HG02981 (cell line): ENCODE measurements at regions not wholly inside any gene's neighbourhood (a gene's known extent, or its start where the extent isn't known, plus 50 kb on each side); places are given as distances from the start of the nearest gene placed in this dataset.
A peak's percentile ranks its signal among the peaks of the same experiment; 100 is the strongest.

Experiments used
- ATAC-seq: cut with Tn5 transposase; IDR thresholded peaks from one replicate; pipeline ENCODE4 v1.9.1; 2021; ENCODE audit warnings: mild to moderate bottlenecking, moderate library complexity; ENCODE audit not compliant: unreplicated experiment

GRCh38 chr2:14358774-14359173 is 273.7 kb upstream of the LRATD1 start:
- ATAC-seq: no peak

DNA sequence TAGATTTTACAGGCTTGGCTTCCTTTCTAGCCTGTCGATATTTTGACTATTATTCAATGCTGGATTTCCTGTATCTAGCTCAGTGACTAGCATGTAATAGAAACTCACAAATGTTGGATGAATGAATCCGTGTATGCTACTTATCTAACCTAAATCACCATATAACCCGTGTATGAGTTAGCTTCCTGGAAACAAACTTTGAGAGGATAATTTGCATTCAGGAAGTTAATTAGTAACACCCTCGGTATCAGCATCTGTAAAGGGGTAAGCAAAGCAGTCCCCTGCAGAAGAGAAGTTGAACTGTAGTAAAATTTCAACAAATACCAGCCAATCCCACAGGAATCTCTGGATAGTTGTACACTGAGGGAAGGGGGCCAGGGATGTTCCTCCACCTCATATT is 269.4 kb upstream of the LRATD1 start:
- ATAC-seq: peak; percentile 54

DNA sequence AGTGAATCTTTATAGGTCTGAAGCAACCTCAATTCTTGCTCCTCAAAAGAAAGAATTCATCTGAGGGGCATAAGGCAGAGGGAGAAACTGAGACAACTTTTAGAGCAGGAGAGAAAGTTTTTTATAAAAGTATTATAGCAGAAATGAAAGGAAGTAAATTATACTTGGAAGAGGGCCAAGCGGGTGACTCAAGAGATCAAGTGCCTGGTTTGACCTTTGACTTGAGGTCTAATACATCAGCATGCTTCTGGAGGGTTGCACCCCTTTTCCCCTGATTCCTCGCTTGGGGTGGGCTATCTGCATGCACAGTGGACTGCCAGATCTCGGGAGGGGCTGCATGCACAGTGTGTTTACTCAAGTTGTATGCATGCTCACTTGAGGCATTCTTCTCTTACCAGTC is 268.5 kb upstream of the LRATD1 start:
- no peak for ATAC-seq

GRCh38 chr2:14364471-14364870 is 268.0 kb upstream of the LRATD1 start:
- no peak for ATAC-seq

- ATAC-seq: no peak
Measured at GRCh38 chr2:14385043-14385442, 247.5 kb upstream of the LRATD1 start.

- ATAC-seq: no peak
Measured at GRCh38 chr2:14387332-14387731, 245.2 kb upstream of the LRATD1 start.

DNA sequence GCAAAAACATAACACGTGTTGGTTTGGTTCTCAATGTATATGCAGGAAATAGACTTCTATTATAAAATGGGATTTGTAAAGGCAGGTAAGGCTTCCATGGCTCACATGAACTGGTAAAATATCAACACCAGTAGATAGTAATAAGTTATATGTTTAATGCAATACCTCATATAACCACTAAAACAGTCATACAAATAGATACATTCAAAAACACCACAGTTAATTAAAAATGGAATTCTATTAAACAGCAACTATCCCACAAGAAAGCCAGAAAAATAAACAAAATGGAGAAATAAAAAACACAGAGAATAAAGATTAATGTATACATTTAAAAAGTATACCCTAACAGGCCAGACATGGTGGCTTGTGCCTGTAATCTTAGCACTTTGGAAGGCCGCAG is 243.8 kb upstream of the LRATD1 start:
- ATAC-seq: no peak

DNA sequence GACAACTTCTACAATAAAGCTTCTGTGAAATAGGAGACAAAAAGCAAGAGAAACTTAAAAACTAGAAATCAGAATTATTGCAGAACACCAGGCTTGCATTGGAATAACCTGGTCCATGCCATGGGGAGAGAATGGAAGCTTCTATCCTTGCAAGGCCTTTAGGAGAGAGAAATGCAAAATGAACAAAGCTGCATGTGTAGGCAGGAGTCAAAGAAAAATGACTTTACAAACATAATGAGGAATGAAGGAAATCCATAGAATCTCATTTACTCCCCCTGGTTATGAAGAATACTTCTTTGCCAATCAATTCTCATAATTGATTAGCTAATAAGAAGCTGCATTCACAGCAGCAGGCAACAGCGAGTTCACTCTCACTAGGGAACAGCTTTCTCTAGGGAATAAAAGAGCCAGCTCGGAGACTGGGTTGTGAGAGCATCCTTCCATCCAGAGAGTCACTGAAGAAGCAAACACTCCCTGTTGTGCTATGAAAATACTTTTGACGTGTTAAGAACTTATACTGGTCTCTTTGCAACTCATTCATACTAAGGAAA is 235.9 kb upstream of the LRATD1 start:
- ATAC-seq: no peak

- ATAC-seq: no peak
Measured at GRCh38 chr2:14398641-14399040, 233.9 kb upstream of the LRATD1 start.

DNA sequence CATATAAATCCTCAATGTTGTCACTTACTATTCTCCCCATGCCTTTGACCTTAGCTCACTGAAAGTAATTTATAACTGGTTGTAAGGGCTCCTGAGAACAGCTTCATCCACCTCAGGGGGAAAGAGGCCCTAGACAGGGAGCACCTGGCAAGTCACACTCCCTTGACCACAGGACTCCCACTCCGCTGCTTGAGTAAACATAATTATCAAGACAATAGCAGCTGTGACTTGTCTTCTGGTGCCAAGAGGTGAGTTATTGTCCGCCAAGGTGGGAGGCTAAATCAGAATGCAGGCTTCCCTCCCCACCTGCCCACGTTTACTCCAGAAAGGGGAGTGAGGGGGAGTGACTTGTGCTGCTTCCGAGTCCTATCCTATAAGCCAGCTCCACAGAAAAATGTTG is 230.6 kb upstream of the LRATD1 start:
- no peak for ATAC-seq

DNA sequence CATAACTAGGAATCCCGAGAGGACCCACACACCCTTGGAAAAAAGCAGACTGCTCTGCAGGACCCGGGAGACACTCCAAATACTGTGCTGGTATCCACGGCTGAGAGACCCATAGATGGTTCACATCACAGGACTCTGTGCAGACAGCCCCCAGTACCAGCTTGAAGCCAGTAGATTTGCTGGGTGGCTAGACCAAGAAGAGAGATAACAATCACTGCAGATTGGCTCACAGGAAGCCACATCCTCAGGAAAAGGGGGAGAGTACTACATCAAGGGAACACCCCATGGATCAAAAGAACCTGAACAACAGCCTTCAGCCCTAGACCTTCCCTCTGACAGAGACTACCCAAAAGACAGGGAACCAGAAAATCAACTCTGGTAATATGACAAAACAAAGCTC is 223.8 kb upstream of the LRATD1 start:
- no peak for ATAC-seq

DNA sequence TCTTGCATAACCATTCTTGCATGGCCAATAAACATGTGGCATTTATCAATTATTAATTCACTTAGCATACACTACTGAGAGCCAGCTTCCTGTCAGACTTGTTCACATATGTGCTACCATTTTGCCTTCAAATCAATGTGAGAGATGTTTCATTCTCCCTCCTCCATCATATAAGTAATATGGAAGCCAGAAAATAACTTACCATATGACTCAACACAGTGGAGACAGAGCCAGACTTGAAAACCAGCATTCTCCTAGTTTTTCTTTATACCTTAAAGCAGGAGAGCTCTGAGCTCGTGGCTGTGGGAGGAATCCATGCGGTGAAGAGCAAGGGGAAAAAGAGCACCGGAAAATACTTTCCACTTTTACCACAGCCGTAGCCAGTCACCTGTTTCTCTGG is 215.0 kb upstream of the LRATD1 start:
- ATAC-seq: no peak

GRCh38 chr2:14418115-14418514 is 214.4 kb upstream of the LRATD1 start:
- ATAC-seq: no peak

- ATAC-seq: no peak
Measured at GRCh38 chr2:14420851-14421250, 211.7 kb upstream of the LRATD1 start.

DNA sequence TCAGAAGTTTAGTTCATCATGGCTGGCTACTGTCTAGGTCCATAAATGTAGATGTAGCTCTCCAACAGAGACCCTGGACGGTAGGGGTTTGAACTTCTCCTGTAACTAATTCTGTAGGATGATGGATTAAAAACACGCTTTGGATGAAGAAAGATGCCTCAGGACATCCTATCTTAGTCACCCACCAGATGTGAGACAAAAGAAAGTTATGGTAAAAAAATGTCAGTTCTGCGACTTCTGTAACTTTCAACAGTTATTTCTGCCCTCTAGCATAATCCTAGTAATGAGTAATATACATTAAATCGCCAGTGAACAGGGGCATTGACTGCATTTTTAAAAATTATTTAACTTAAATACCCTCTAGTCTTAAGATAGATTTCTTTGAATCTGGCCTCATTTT is 210.1 kb upstream of the LRATD1 start:
- ATAC-seq: no peak

DNA sequence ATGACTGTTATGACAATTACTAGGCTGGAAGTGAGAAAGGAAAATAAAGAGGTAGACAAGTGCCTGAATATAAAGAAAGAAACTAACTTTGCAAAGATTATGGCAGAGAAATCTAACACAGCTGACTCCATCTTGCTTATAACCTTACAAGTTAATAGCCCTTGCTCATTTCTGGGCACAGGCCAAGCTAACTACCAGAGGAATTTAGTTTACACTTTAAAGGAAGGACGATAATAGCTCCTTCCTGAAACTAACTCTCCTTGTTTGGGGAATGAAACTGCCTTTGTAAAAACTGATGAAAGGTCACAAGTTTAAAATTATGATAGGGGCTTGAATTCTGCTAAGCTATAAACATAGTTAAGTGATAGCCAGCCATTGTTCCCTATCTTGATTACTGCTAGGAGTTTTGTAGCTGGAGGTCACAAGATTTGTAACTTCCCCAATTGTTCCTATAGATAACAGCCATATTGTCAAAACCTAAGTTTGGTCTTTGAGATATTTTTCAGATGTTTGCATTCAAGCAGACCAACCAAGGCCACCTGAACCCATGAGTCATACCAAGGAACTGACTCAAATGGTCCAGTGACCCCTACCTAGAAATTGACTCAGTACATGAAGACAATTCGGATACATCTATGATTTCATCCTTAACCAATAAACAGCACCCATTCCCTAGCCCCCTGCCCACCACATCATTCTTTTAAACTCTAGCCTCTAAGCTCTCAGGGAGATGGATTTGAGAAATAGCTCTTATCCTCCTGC is 209.2 kb upstream of the LRATD1 start:
- no peak for ATAC-seq

DNA sequence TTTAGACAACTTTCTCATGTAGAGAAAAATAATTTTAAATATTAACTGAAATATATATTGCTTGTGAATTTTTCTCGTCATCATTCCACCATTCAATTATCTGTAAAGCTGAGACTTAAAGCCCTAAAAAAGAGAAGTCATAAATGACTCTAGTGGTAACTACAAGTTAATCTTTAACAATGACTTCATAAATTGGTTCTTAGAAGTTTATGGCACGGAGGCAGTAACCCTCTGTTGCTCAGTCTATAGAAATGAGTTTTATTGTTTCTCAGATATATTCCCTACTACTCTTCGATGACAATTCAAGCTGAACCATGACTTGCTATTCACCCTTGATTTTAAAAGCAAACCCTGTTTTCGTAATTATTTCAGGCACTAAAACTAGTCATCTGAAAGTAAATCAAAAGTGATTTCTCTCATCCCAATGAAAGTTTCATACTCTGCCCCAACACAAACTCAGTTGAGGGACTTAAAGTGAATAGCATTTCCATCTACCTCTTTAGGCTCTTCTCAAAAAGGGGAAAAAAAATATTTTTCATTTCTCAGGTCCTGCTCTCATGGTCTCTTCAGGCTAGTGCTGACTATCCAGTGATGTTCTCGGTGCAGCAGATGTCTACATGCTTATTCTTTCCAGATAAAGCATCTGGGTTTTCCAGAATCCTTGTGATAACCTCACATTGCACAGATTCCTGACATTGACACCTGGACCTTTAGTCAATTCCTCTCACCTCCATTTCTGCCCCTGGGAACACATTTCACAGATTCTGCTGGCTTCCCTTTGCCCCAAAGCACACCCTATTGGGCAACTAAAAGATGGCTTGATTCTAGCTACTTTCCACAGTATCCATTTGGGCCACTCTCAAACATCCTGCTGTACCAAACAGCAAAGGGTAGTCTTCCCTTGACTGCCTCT is 207.8 kb upstream of the LRATD1 start:
- ATAC-seq: peak; percentile 67

- no peak for ATAC-seq
Measured at GRCh38 chr2:14425869-14426268, 206.6 kb upstream of the LRATD1 start.

DNA sequence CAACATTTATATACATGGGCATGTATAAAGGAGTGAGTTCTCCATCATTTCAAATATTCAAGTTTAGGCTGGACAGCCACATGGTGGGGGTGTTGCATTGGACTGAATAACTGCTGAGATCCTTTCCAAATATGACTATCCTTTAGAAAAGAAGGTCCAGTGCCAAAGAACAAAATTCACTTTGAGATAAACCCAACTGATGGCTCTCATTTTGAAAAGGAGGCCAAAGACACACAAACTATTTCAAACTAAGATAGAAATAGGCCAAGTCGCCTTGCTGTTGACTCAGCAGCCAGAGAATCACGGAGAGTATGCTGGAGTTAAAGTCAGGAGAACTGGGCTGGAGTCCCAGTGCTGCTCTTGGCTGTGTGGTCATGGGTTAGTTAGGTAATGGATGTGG is 204.5 kb upstream of the LRATD1 start:
- ATAC-seq: no peak

GRCh38 chr2:14433946-14434495 is 198.5 kb upstream of the LRATD1 start:
- no peak for ATAC-seq

DNA sequence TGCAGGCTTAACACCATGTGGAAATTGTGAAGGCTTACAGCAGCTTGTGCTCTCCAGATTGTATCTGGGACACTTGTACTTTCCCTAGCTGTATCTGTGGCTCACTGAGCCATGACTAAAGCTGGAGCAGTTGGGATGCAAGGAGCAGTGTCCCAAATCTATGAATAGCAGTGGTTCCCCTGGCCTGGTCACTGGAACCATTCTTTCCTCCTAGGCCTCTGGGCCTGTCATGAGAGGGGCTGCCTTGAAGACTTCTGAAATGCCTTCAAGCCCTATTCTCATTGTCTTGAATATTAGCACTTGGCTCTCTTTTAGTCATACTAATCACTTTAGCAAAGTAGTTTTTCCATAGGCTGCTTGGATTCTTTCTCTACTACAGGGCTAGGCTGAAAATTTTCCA is 186.8 kb upstream of the LRATD1 start:
- no peak for ATAC-seq

- no peak for ATAC-seq
Measured at GRCh38 chr2:14448340-14448739, 184.2 kb upstream of the LRATD1 start.
